Effector memory CD4-positive, alpha-beta T cell (primary cell): ENCODE measurements at regions not wholly inside any gene's neighbourhood (a gene's known extent, or its start where the extent isn't known, plus 50 kb on each side); places are given as distances from the start of the nearest gene placed in this dataset.

Source experiments
- DNase-seq, 3 donors: peaks; one replicate each; pipeline ENCODE4 v3.0.0-alpha.2; 2020
- H3K27ac ChIP-seq: 2 replicates; pipeline ENCODE4 v1.7.0; 2013; ENCODE audit warnings: mild to moderate bottlenecking, low read length, moderate library complexity; ENCODE audit not compliant: insufficient read depth, poor library complexity, severe bottlenecking
- H3K27me3 ChIP-seq: replicated peaks from 2 replicates; pipeline ENCODE4 v1.7.0; 2013; ENCODE audit warnings: mild to moderate bottlenecking, low read length; ENCODE audit not compliant: insufficient read depth, control insufficient read depth, poor library complexity, severe bottlenecking
- H3K36me3 ChIP-seq: 2 replicates; pipeline ENCODE4 v1.7.0; 2013; ENCODE audit warnings: mild to moderate bottlenecking, low read length, moderate library complexity; ENCODE audit not compliant: control insufficient read depth, insufficient read depth
- H3K4me1 ChIP-seq: 2 replicates; pipeline ENCODE4 v1.7.0; 2013; ENCODE audit warnings: low read length, mild to moderate bottlenecking; ENCODE audit not compliant: control insufficient read depth, insufficient read depth, poor library complexity, severe bottlenecking
- H3K4me3 ChIP-seq: 2 replicates; pipeline ENCODE4 v1.7.0; 2013; ENCODE audit warnings: low read length, low read depth, mild to moderate bottlenecking; ENCODE audit not compliant: insufficient read depth, poor library complexity, severe bottlenecking
- H3K9me3 ChIP-seq: 2 replicates; pipeline ENCODE4 v1.7.0; 2013; ENCODE audit warnings: mild to moderate bottlenecking, low read length, moderate library complexity; ENCODE audit not compliant: control insufficient read depth

DNA sequence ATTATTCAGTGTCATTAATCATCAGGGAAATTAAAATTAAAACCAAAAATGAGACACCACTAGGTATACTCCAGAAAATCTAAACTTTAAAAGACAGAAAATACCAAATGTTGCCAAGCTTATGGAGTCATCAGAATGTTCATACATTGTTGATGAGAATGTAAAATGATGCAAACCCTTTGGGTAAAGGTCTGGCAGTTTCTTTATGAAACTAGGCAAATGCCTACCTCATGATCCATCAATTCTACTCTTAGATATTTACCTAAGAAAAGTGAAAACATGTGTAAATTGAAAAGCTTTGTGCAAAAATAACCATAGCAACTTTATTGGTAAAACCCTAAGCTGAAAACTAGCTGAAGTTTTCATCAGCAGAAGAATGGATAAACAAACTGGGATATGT lies 329.5 kb upstream of the MEOX2 start:
- Histone ChIP-seq H3K36me3 (no peaks in the 10 kb centered on the region), H3K27me3 (no peaks in the 10 kb centered on the region), H3K27ac (no peak overlapping the region), H3K4me1 (no peaks in the 10 kb centered on the region), H3K4me3 (no peak overlapping the region), H3K9me3 (no peaks in the 10 kb centered on the region)
- DNase-seq, result no peak

DNA sequence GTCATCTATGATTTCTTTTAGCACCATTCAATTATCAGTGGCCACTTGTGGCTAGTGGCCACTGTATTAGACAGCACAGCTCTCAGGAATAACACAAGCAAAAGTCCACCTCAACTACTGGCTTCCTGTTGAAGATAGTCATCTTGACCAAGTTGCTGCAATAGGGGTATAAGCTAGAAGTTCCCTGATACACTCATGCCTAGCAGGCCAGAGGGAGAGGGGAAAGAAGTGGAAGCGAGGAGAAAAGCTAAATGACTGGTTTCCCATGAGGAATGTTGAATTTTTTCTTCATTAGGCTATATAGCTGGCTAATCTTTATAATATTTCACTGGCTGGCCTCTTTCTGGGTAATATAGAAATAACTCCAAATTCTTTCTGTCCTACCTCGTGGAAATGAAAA lies 327.5 kb upstream of the MEOX2 start:
- Histone ChIP-seq H3K9me3 (no peaks in the 10 kb centered on the region), H3K27ac (no peak overlapping the region), H3K4me1 (no peaks in the 10 kb centered on the region), H3K27me3 (no peaks in the 10 kb centered on the region), H3K4me3 (no peak overlapping the region), H3K36me3 (no peaks in the 10 kb centered on the region)
- DNase-seq, result no peak

DNA sequence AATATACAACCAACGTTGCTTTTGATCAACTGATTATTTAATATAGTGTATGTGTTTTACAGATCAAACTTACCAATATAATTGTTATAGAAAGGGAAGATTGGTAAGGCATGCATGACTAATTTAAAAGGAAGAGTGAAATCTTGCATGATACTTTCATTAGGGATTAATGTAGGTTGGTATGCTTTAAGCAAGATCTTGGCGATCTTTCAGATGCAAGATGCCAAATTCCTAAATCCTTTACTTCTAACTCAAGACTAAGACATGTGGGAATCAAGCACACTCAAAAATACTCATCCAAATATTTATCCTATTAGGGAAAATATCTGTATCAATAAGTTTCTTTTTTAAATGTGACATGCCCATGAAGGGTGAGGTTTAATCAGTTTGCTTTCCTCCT lies 321.4 kb upstream of the MEOX2 start:
- Histone ChIP-seq H3K27me3 (no peaks in the 10 kb centered on the region), H3K4me3 (no peak overlapping the region), H3K4me1 (no peaks in the 10 kb centered on the region), H3K27ac (no peak overlapping the region), H3K9me3 (no peaks in the 10 kb centered on the region), H3K36me3 (no peaks in the 10 kb centered on the region)
- no peak for DNase-seq

DNA sequence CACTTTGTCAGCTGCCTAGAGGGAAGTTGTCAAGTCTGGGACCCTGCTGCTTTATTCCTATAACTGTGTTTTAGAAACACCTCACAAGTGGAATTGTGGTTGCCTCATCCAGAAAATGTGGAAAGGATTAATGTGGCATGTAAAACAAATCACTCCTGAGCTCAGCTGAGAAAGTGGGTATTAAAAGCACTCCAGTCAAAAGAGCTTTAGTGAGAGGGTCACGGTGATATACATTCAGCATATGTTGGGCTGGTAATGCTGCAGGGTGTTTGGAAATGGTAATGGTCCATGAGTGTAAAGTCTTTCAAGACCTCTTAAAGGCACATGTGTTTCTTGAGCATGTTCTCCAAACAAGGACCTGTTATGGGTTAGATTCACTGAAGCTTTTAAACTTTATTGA lies 318.2 kb upstream of the MEOX2 start:
- H3K4me1 ChIP-seq, result no peaks in the 10 kb centered on the region
- no peak overlapping the region for H3K4me3 ChIP-seq
- no peak for DNase-seq
- H3K36me3 ChIP-seq, result no peaks in the 10 kb centered on the region
- H3K27me3 ChIP-seq, result no peaks in the 10 kb centered on the region
- H3K9me3 ChIP-seq, result no peaks in the 10 kb centered on the region
- H3K27ac ChIP-seq, result no peak overlapping the region

DNA sequence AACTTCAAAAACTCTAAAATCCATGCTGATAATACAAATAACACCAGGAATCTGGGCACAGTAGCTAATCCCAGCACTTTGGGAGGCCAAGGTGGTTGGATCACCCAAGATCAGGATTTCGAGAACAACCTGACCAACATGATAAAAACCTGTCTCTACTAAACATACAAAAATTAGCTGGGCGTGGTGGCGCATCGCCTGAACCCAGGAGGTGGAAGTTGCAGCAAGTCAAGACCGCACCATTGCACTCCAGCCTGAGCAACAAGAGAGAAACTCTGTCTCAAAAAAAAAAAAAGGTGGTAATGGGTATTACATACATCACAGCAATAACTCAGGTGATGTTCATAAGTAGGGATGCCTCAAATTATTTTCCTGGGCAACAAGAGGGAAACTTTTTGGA lies 315.0 kb upstream of the MEOX2 start:
- no peaks in the 10 kb centered on the region for H3K27me3 ChIP-seq
- no peaks in the 10 kb centered on the region for H3K9me3 ChIP-seq
- DNase-seq, result no peak
- H3K4me1 ChIP-seq, result no peaks in the 10 kb centered on the region
- no peak overlapping the region for H3K4me3 ChIP-seq
- H3K36me3 ChIP-seq, result no peaks in the 10 kb centered on the region
- no peak overlapping the region for H3K27ac ChIP-seq

DNA sequence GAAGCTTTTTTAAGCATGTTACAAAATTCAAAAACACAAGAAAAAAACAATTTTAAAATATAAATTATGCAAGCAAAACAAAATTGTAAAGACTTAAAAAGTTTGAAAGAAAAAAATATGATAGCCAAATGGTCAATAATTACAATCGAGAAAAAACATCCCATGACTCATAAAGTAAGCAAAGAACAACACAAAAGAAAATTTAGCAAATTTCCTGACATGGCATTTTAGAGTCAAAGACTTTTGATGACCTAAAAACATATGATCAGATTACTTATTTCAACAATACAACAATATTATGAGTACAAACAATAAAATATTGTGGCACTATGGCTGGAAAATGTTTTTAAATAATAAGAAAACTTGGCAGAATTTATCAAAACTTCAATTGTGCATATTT lies 312.1 kb upstream of the MEOX2 start:
- no peak overlapping the region for H3K4me3 ChIP-seq
- H3K36me3 ChIP-seq, result no peaks in the 10 kb centered on the region
- no peak for DNase-seq
- H3K9me3 ChIP-seq, result no peaks in the 10 kb centered on the region
- H3K27me3 ChIP-seq, result no peaks in the 10 kb centered on the region
- no peak overlapping the region for H3K27ac ChIP-seq
- H3K4me1 ChIP-seq, result no peaks in the 10 kb centered on the region

DNA sequence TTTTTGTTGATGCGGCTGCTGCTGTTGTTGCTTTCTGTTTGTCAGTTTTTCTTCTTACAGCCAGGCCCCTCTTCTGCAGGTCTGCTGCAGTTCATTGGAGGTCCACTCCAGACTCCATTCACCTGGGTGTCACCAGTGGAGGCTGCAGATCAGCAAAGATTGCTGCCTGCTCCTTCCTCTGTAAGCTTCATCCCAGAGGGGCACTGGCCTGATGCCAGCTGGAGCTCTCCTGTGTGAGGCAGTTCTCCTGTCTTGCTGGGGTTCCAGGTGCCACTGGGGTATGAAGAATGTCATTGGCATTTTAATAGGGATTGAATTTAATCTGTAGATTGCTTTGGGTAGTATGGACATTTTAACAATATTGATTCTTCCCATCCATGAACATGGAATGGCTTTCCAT lies 308.5 kb upstream of the MEOX2 start:
- Histone ChIP-seq H3K4me1 (no peaks in the 10 kb centered on the region), H3K4me3 (no peak overlapping the region), H3K36me3 (no peaks in the 10 kb centered on the region), H3K9me3 (no peaks in the 10 kb centered on the region), H3K27me3 (no peaks in the 10 kb centered on the region), H3K27ac (no peak overlapping the region)
- DNase-seq, result no peak

DNA sequence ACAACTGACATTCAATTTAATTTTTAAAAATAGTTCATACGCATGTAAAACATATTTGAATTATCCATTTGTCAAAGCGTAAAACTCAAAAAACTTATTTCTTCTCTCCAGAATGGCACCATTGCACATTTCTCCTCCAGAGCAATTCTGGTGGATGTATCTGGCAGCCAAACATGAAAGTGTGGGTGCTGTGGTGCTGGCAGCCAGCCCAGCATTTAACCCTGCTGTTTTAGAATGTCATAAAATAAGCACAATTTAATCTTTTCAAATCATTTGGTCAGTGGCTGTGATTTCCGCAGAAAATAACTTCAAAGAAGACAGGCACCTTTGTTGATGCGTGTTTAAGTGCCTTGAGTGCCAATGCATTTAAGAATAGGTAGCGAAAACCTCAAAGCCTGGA lies 302.7 kb upstream of the MEOX2 start:
- Histone ChIP-seq H3K36me3 (no peaks in the 10 kb centered on the region), H3K4me3 (no peak overlapping the region), H3K4me1 (no peaks in the 10 kb centered on the region), H3K27ac (no peak overlapping the region), H3K27me3 (no peaks in the 10 kb centered on the region), H3K9me3 (no peaks in the 10 kb centered on the region)
- DNase-seq, result no peak

DNA sequence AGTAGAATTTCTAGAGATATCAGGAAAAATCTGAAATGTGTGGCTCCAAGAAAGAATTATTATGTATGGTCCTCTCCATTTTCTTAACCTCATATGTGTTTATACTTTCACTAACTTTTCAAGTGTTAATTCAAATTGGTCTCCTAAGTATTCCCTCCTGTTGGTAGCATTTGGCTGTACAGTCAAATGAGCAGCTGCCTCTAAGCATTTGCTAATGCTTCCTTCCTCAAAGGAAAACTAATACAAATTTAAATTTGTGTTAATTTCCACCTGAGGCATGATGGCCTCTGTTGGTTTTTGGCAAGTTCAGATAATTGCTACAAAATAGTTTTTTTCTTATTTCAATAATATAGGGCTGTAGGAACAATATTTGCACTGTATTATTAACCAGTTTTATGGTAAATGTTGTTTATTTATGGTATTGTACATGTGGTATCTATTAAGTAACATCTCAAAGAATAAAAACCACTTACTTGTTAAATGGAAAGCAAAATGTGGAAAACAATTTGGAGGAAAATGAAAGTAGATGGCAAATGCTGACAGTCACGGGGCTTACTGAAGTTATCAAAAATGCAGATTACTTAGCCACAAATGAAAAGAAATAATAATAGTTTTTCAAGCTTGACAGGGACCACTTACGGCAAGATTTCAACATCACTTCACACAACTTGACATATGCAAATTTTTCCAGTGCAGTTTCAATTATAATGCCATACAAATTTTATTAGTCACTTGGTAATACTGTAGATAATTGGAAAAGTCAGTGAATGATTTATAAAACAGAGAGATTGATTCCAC lies 299.3 kb upstream of the MEOX2 start:
- Histone ChIP-seq H3K9me3 (no peaks in the 10 kb centered on the region), H3K4me1 (no peaks in the 10 kb centered on the region), H3K4me3 (no peak overlapping the region), H3K27ac (no peak overlapping the region), H3K36me3 (no peaks in the 10 kb centered on the region), H3K27me3 (no peaks in the 10 kb centered on the region)
- no peak for DNase-seq

DNA sequence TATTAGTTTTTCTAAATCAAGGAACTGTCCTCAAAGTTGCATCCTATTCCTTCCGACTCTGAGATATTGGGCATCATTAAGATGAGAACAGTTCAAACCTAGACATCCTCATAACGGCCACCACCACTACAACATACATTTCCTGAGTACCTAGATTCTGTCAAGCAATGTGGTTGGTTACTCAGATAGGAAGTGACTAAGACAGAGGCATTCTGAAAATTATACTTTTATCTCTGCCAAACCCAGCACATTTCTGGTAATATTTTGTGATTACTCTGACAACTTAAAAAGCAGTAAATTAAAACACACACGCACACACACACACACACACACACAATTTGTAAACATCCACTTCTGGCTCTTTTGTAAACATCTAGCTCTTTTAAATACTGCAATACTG lies 291.2 kb upstream of the MEOX2 start:
- Histone ChIP-seq H3K36me3 (no peaks in the 10 kb centered on the region), H3K9me3 (no peaks in the 10 kb centered on the region), H3K27me3 (no peaks in the 10 kb centered on the region), H3K4me1 (no peaks in the 10 kb centered on the region), H3K4me3 (no peak overlapping the region), H3K27ac (no peak overlapping the region)
- DNase-seq, result no peak
